Epithelial cell of esophagus (primary cell): ENCODE measurements at regions not wholly inside any gene's neighbourhood (a gene's known extent, or its start where the extent isn't known, plus 50 kb on each side); places are given as distances from the start of the nearest gene placed in this dataset.
A peak's percentile ranks its signal among the peaks of the same experiment; 100 is the strongest.

Source experiments
- DNase-seq: peaks from one replicate; pipeline ENCODE4 v3.0.0; 2010; ENCODE audit warnings: low read depth
- H3K4me3 ChIP-seq: 2 replicates; pipeline ENCODE4 v1.5.1; 2011; ENCODE audit warnings: mild to moderate bottlenecking, low read length, control low read depth
- CTCF ChIP-seq: IDR thresholded peaks from 2 replicates; pipeline ENCODE4 v1.5.1; 2011; ENCODE audit warnings: low read depth, mild to moderate bottlenecking, low read length, control low read depth, inconsistent platforms; ENCODE audit not compliant: insufficient read depth; ENCODE audit errors: missing control alignments

- H3K4me3 ChIP-seq, result no peak overlapping the region
- TF ChIP-seq CTCF, result no peak
- no peak for DNase-seq
Observed at GRCh38 chr16:61320791-61321190, 715.4 kb downstream of the CDH8 start.

GRCh38 chr16:61313931-61314330 lies 722.3 kb downstream of the CDH8 start:
- peak; percentile 46 for DNase-seq
- H3K4me3 ChIP-seq, result no peak overlapping the region
- TF ChIP-seq CTCF, result no peak

GRCh38 chr16:61309386-61309785 lies 726.9 kb downstream of the CDH8 start:
- H3K4me3 ChIP-seq, result no peak overlapping the region
- TF ChIP-seq CTCF, result no peak
- no peak for DNase-seq

GRCh38 chr16:61306204-61306603 lies 730.0 kb downstream of the CDH8 start:
- H3K4me3 ChIP-seq, result no peak overlapping the region
- no peak for TF ChIP-seq CTCF
- DNase-seq, result no peak

GRCh38 chr16:61296814-61297213 lies 739.4 kb downstream of the CDH8 start:
- no peak for DNase-seq
- no peak overlapping the region for H3K4me3 ChIP-seq
- no peak for TF ChIP-seq CTCF

GRCh38 chr16:61296305-61296704 lies 739.9 kb downstream of the CDH8 start:
- H3K4me3 ChIP-seq, result no peak overlapping the region
- TF ChIP-seq CTCF, result no peak
- DNase-seq, result no peak

- H3K4me3 ChIP-seq, result no peak overlapping the region
- DNase-seq, result peak; percentile 21
- no peak for TF ChIP-seq CTCF
Observed at GRCh38 chr16:61295311-61295710, 740.9 kb downstream of the CDH8 start.
